Colonic mucosa (tissue), 4 donors: ENCODE measurements at regions not wholly inside any gene's neighbourhood (a gene's known extent, or its start where the extent isn't known, plus 50 kb on each side); places are given as distances from the start of the nearest gene placed in this dataset.

Experiments used
- DNase-seq: peaks from one replicate; pipeline ENCODE4 v3.0.0-alpha.2; 2020
- H3K27ac ChIP-seq: fragments of 200-600 bp; one replicate; pipeline ENCODE4 v1.8.0; 2021
- H3K27me3 ChIP-seq: fragments of 200-600 bp; one replicate; pipeline ENCODE4 v1.8.0; 2021
- H3K36me3 ChIP-seq: fragments of 200-600 bp; one replicate; pipeline ENCODE4 v1.8.0; 2021
- H3K4me1 ChIP-seq: fragments of 200-600 bp; one replicate; pipeline ENCODE4 v1.8.0; 2021; ENCODE audit warnings: mild to moderate bottlenecking
- H3K4me3 ChIP-seq: fragments of 200-600 bp; one replicate; pipeline ENCODE4 v1.8.0; 2021
- H3K9ac ChIP-seq, 2 donors: one replicate each; pipeline ENCODE4 v1.7.0; 2013; ENCODE audit warnings: control low read depth in 2 of 2, low read depth in 2 of 2, low read length in 2 of 2
- H3K9me3 ChIP-seq: fragments of 200-600 bp; one replicate; pipeline ENCODE4 v1.8.0; 2021
- CTCF ChIP-seq: fragments of 200-600 bp; IDR thresholded peaks from one replicate; pipeline ENCODE4 v1.8.0; 2022; ENCODE audit warnings: antibody characterized with exemption, mild to moderate bottlenecking
- intact Hi-C: fragments of 100-400 bp; cut with DNase I; formaldehyde crosslinking; loops from one replicate; pipeline ENCODE4 v1.14.1; 2022
- donor health status: healthy.
- donor health status: DM: no; HTN: no; CAD: no.
- donor health status: DM: no; HTN: no; CAD: no.

- H3K4me3 ChIP-seq = no peak overlapping the region
- peaks cover 12% of the 10 kb centered on the region for H3K4me1 ChIP-seq
- no peak for DNase-seq
- no peaks in the 10 kb centered on the region for H3K36me3 ChIP-seq
- no peak for TF ChIP-seq CTCF
- intact Hi-C loops = no loop called here
- H3K9me3 ChIP-seq = no peaks in the 10 kb centered on the region
- H3K27ac ChIP-seq = peak overlapping the region; percentile 55
- peak overlapping the region in 1 of 2 donors; percentile 27 for H3K9ac ChIP-seq
- no peaks in the 10 kb centered on the region for H3K27me3 ChIP-seq
Observed at GRCh38 chr12:124631681-124632256, 64.4 kb upstream of the NCOR2 start.

- intact Hi-C loops = no loop called here
- Histone ChIP-seq H3K4me3 (no peak overlapping the region), H3K36me3 (no peaks in the 10 kb centered on the region), H3K9me3 (no peaks in the 10 kb centered on the region), H3K27me3 (no peaks in the 10 kb centered on the region), H3K9ac (no peak overlapping the region), H3K27ac (no peak overlapping the region), H3K4me1 (peaks cover 15% of the 10 kb centered on the region)
- no peak for DNase-seq
- TF ChIP-seq CTCF = no peak
Observed at GRCh38 chr12:124630791-124631313, 63.4 kb upstream of the NCOR2 start.

- no peak overlapping the region for H3K27ac ChIP-seq
- no peak overlapping the region for H3K4me3 ChIP-seq
- DNase-seq = no peak
- peaks cover 17% of the 10 kb centered on the region for H3K4me1 ChIP-seq
- intact Hi-C loops = no loop called here
- no peaks in the 10 kb centered on the region for H3K27me3 ChIP-seq
- TF ChIP-seq CTCF = no peak
- no peaks in the 10 kb centered on the region for H3K36me3 ChIP-seq
- no peak overlapping the region for H3K9ac ChIP-seq
- H3K9me3 ChIP-seq = no peaks in the 10 kb centered on the region
Observed at GRCh38 chr12:124629789-124630480, 62.5 kb upstream of the NCOR2 start.

GRCh38 chr12:124629117-124629516 is 61.7 kb upstream of the NCOR2 start:
- no peaks in the 10 kb centered on the region for H3K27me3 ChIP-seq
- H3K9ac ChIP-seq = no peak overlapping the region
- no peaks in the 10 kb centered on the region for H3K9me3 ChIP-seq
- DNase-seq = no peak
- peaks cover 17% of the 10 kb centered on the region for H3K4me1 ChIP-seq
- no peak for TF ChIP-seq CTCF
- no peak overlapping the region for H3K27ac ChIP-seq
- H3K4me3 ChIP-seq = no peak overlapping the region
- H3K36me3 ChIP-seq = no peaks in the 10 kb centered on the region
- intact Hi-C loops = no loop called here

- TF ChIP-seq CTCF = no peak
- no peak overlapping the region for H3K27ac ChIP-seq
- no peaks in the 10 kb centered on the region for H3K27me3 ChIP-seq
- no peaks in the 10 kb centered on the region for H3K9me3 ChIP-seq
- no peak overlapping the region for H3K4me3 ChIP-seq
- no peak overlapping the region for H3K9ac ChIP-seq
- DNase-seq = no peak
- intact Hi-C loops = no loop called here
- no peaks in the 10 kb centered on the region for H3K36me3 ChIP-seq
- peaks cover 17% of the 10 kb centered on the region for H3K4me1 ChIP-seq
Observed at GRCh38 chr12:124627956-124628355, 60.5 kb upstream of the NCOR2 start.
